ENCODE measurements at regions not wholly inside any gene's neighbourhood (a gene's known extent, or its start where the extent isn't known, plus 50 kb on each side); places are given as distances from the start of the nearest gene placed in this dataset.

GRCh38 chr11:134797411-134798089 is 385.5 kb upstream of the B3GAT1 start:
- CTCF ChIA-PET (ENCODE audit: partially characterized antibody): interaction anchor here (0.6 to 3.0 kb wide), 2 partner anchors 22 to 167 kb away, joined by 3 to 10 read pairs; no protein-coding TSS in a partner anchor

More at GRCh38 chr11:134797411-134798089, 385.5 kb upstream of the B3GAT1 start:
- H2BK12ac ChIP-seq (ENCODE audit: low read depth, low read length): no peak overlapping the region
- TF ChIP-seq FOSL1 (IDR thresholded peaks at IDR 0.05; ENCODE audit: insufficient read depth, low read depth, low read length) (no peak), RAD21 (IDR thresholded peaks at IDR 0.05 in 1 of 2, conservative IDR thresholded peaks at IDR 0.05 in 1 of 2; ENCODE audit: low read depth in 2 of 2, low read length in 2 of 2) (peak in 1 of 2 experiments; percentile 26; a peak in 1 of 4 replicates)
- no peaks in the 10 kb centered on the region; a peak in 2 of 7 replicates for H3K27me3 ChIP-seq (replicated peaks in 1 of 4; ENCODE audit: control insufficient read depth in 3 of 4, extremely low read depth in 1 of 4, insufficient read depth in 3 of 4, low read length in 3 of 4)
- H3K23ac ChIP-seq (ENCODE audit: insufficient read length): no peak overlapping the region
- H2BK20ac ChIP-seq (ENCODE audit: low read length): no peak overlapping the region
- no peaks in the 10 kb centered on the region for H3K79me2 ChIP-seq (ENCODE audit: control insufficient read depth in 1 of 2, insufficient read depth in 2 of 2, low read length in 2 of 2)
- no peak overlapping the region for H4K91ac ChIP-seq (replicated peaks; ENCODE audit: insufficient read length, low read length)
- H3K18ac ChIP-seq (ENCODE audit: extremely low read depth, low read length): no peak overlapping the region; the same call in 1 of the 2 replicates
- no peak overlapping the region for H3K56ac ChIP-seq (replicated peaks; ENCODE audit: insufficient read length, low read depth, low read length)
- H3K36me3 ChIP-seq (ENCODE audit: control insufficient read depth in 2 of 4, insufficient read depth in 4 of 4, low read length in 3 of 4): no peaks in the 10 kb centered on the region
- no peak overlapping the region for H3K4me3 ChIP-seq (ENCODE audit: extremely low read depth in 1 of 4, insufficient read depth in 2 of 4, low read depth in 3 of 4, low read length in 4 of 4)
- no peak for DNase-seq (ENCODE audit: low read depth in 1 of 2, low spot score in 2 of 2)
- 89% methylated on average over 17 of the region's 17 CpGs; no CpG with 5 or more reads in 1 of the 2 experiments for WGBS, 2 experiments (ENCODE audit: extremely low coverage in 1 of 2, insufficient coverage in 1 of 2, insufficient read length in 1 of 2, insufficient replicate concordance in 2 of 2, low coverage in 1 of 2, low lambda C conversion rate in 2 of 2, missing lambda C conversion rate in 1 of 2)
- no peaks in the 10 kb centered on the region for H4K20me1 ChIP-seq (replicated peaks in 1 of 2; ENCODE audit: control insufficient read depth in 1 of 2, insufficient read depth in 2 of 2, low read length in 2 of 2)
- no peak overlapping the region for H3K14ac ChIP-seq (ENCODE audit: insufficient read length)
- H2AK5ac ChIP-seq (ENCODE audit: low read depth, low read length): no peak overlapping the region
- H3K9me3 ChIP-seq (ENCODE audit: insufficient read depth in 2 of 2, low read depth in 1 of 2, low read length in 1 of 2): no peaks in the 10 kb centered on the region
- no peak overlapping the region for H2AFZ ChIP-seq (ENCODE audit: low read length)
- no peak overlapping the region for H4K8ac ChIP-seq (ENCODE audit: extremely low read depth, insufficient read depth, low read length)
- H2BK5ac ChIP-seq (ENCODE audit: low read depth, low read length): no peak overlapping the region
- POLR2A ChIA-PET (ENCODE audit: partially characterized antibody): no interaction called here
- no peak overlapping the region for H3K9ac ChIP-seq (replicated peaks in 1 of 4; ENCODE audit: extremely low read depth in 1 of 4, low read depth in 3 of 4, low read length in 3 of 4)
- H3K4me1 ChIP-seq (replicated peaks in 1 of 4; ENCODE audit: control insufficient read depth in 3 of 4, insufficient read depth in 4 of 4, low read length in 3 of 4): peaks cover 3 to 19% (median 11%) of the 10 kb centered on the region in 4 experiments
- no peak overlapping the region for H2BK120ac ChIP-seq (replicated peaks; ENCODE audit: low read depth, low read length)
- no peak overlapping the region for H3K4me2 ChIP-seq (ENCODE audit: insufficient read depth in 1 of 2, low read depth in 2 of 2, low read length in 2 of 2)
- no peaks in the 10 kb centered on the region for H3K79me1 ChIP-seq (ENCODE audit: low read depth, low read length)
- H3K4ac ChIP-seq (replicated peaks; ENCODE audit: insufficient read length, low read depth, low read length): no peak overlapping the region
- H3K23me2 ChIP-seq (ENCODE audit: low read depth, low read length): peaks cover 1% of the 10 kb centered on the region; the same call in 1 of the 2 replicates
- FAIRE-seq: no peak
- no peak overlapping the region for H4K5ac ChIP-seq (ENCODE audit: insufficient read length, low read depth, low read length)
- no peak overlapping the region for H2BK15ac ChIP-seq (ENCODE audit: low read length)
- no peak overlapping the region for H3K27ac ChIP-seq (ENCODE audit: low read depth, low read length)
